H9 (cell line): ENCODE measurements at regions not wholly inside any gene's neighbourhood (a gene's known extent, or its start where the extent isn't known, plus 50 kb on each side); places are given as distances from the start of the nearest gene placed in this dataset.

ENCODE experiments used
- DNase-seq: peaks from one replicate; pipeline ENCODE4 v3.0.0-alpha.2; 2017
- H2AFZ ChIP-seq: one replicate; pipeline ENCODE4 v1.6.1; 2013; ENCODE audit warnings: mild to moderate bottlenecking, low read length, control low read depth, moderate library complexity
- H2AK5ac ChIP-seq: 2 replicates; pipeline ENCODE4 v1.6.1; 2013; ENCODE audit warnings: low read length, control low read depth, mixed read lengths; ENCODE audit not compliant: insufficient read length
- H2BK120ac ChIP-seq: one replicate; pipeline ENCODE4 v1.6.1; 2013; ENCODE audit warnings: low read depth, mild to moderate bottlenecking, low read length, control low read depth, inconsistent platforms; ENCODE audit not compliant: poor library complexity, severe bottlenecking
- H2BK12ac ChIP-seq: 2 replicates; pipeline ENCODE4 v1.6.1; 2013; ENCODE audit warnings: low read length, control low read depth, mixed read lengths, low read depth; ENCODE audit not compliant: insufficient read length
- H2BK15ac ChIP-seq: 2 replicates; pipeline ENCODE4 v1.6.1; 2013; ENCODE audit warnings: low read depth, low read length, control low read depth
- H2BK20ac ChIP-seq: one replicate; pipeline ENCODE4 v1.6.1; 2013; ENCODE audit warnings: low read depth, mild to moderate bottlenecking, low read length, control low read depth, inconsistent platforms; ENCODE audit not compliant: poor library complexity, severe bottlenecking
- H2BK5ac ChIP-seq: 2 replicates; pipeline ENCODE4 v1.6.1; 2013; ENCODE audit warnings: low read length, control low read depth, mixed read lengths; ENCODE audit not compliant: insufficient read length
- H3K14ac ChIP-seq: 2 replicates; pipeline ENCODE4 v1.6.1; 2013; ENCODE audit warnings: low read length, control low read depth; ENCODE audit not compliant: insufficient read depth
- H3K18ac ChIP-seq: 2 replicates; pipeline ENCODE4 v1.6.1; 2013; ENCODE audit warnings: low read depth, mild to moderate bottlenecking, mixed read lengths, low read length, control low read depth; ENCODE audit not compliant: insufficient read length
- H3K23ac ChIP-seq: 2 replicates; pipeline ENCODE4 v1.6.1; 2013; ENCODE audit warnings: low read length, control low read depth, mixed read lengths, low read depth; ENCODE audit not compliant: insufficient read length
- H3K23me2 ChIP-seq: 2 replicates; pipeline ENCODE4 v1.6.1; 2013; ENCODE audit warnings: low read depth, mild to moderate bottlenecking, mixed read lengths, low read length, control low read depth; ENCODE audit not compliant: insufficient read length, poor library complexity, severe bottlenecking
- H3K27ac ChIP-seq: 2 replicates; pipeline ENCODE4 v1.5.1; 2013; ENCODE audit warnings: low read length, control low read depth, mixed read lengths, low read depth; ENCODE audit not compliant: insufficient read length
- H3K27me3 ChIP-seq: 2 replicates; pipeline ENCODE4 v1.6.1; 2013; ENCODE audit warnings: low read length, control low read depth, inconsistent platforms; ENCODE audit not compliant: insufficient read depth
- H3K4ac ChIP-seq: 2 replicates; pipeline ENCODE4 v1.6.1; 2013; ENCODE audit warnings: low read depth, mild to moderate bottlenecking, control low read depth, inconsistent platforms, low read length, moderate library complexity
- H3K4me1 ChIP-seq: 2 replicates; pipeline ENCODE4 v1.6.1; 2013; ENCODE audit warnings: low read length, control low read depth, inconsistent platforms; ENCODE audit not compliant: insufficient read depth
- H3K4me2 ChIP-seq: 2 replicates; pipeline ENCODE4 v1.6.1; 2013; ENCODE audit warnings: low read length, control low read depth, mixed read lengths; ENCODE audit not compliant: insufficient read length, insufficient read depth
- H3K56ac ChIP-seq: 2 replicates; pipeline ENCODE4 v1.6.1; 2013; ENCODE audit warnings: low read depth, mild to moderate bottlenecking, mixed read lengths, low read length, control low read depth; ENCODE audit not compliant: insufficient read length
- H3K79me1 ChIP-seq: 2 replicates; pipeline ENCODE4 v1.6.1; 2013; ENCODE audit warnings: low read depth, mild to moderate bottlenecking, moderate library complexity, low read length, control low read depth, inconsistent platforms; ENCODE audit not compliant: insufficient read depth, poor library complexity, severe bottlenecking
- H3K79me2 ChIP-seq: 2 replicates; pipeline ENCODE4 v1.6.1; 2013; ENCODE audit warnings: low read length, control low read depth, inconsistent platforms; ENCODE audit not compliant: insufficient read depth
- H3K9ac ChIP-seq: 2 replicates; pipeline ENCODE4 v1.6.1; 2013; ENCODE audit warnings: low read length, control low read depth, mixed read lengths; ENCODE audit not compliant: insufficient read length; ENCODE audit errors: extremely low read depth
- H3K9me3 ChIP-seq: one replicate; pipeline ENCODE4 v1.6.1; 2013; ENCODE audit warnings: low read depth, low read length, inconsistent platforms; ENCODE audit not compliant: control insufficient read depth
- H3T11ph ChIP-seq: one replicate; pipeline ENCODE4 v1.6.1; 2013; ENCODE audit warnings: mild to moderate bottlenecking, low read length, control low read depth, inconsistent platforms
- H4K20me1 ChIP-seq: one replicate; pipeline ENCODE4 v1.6.1; 2013; ENCODE audit not compliant: control insufficient read depth, insufficient read length, insufficient read depth
- H4K5ac ChIP-seq: 2 replicates; pipeline ENCODE4 v1.6.1; 2013; ENCODE audit warnings: low read depth, mild to moderate bottlenecking, mixed read lengths, low read length, control low read depth; ENCODE audit not compliant: insufficient read length
- H4K8ac ChIP-seq: replicated peaks from 2 replicates; pipeline ENCODE4 v1.6.1; 2013; ENCODE audit warnings: low read length, control low read depth, mixed read lengths, low read depth; ENCODE audit not compliant: insufficient read length
- H4K91ac ChIP-seq: 2 replicates; pipeline ENCODE4 v1.6.1; 2013; ENCODE audit warnings: low read depth, mild to moderate bottlenecking, moderate library complexity, mixed read lengths, low read length, control low read depth; ENCODE audit not compliant: insufficient read length
- H3K27ac Mint-ChIP-seq, 3 experiments: 2 replicates in 2 of 3; 3 replicates in 1 of 3; pipeline ENCODE4 v1.8.0; 2020 to 2021; ENCODE audit warnings: mixed read lengths in 3 of 3, mild to moderate bottlenecking in 1 of 3, moderate library complexity in 1 of 3
- H3K27me3 Mint-ChIP-seq: 2 replicates; pipeline ENCODE4 v1.8.0; 2021; ENCODE audit warnings: low read depth, mild to moderate bottlenecking, moderate library complexity, mixed read lengths
- H3K36me3 Mint-ChIP-seq, 3 experiments: 2 replicates in 2 of 3; 3 replicates in 1 of 3; pipeline ENCODE4 v1.8.0; 2020 to 2021; ENCODE audit warnings: low read depth in 3 of 3, mixed read lengths in 3 of 3; ENCODE audit not compliant: insufficient read depth in 1 of 3
- H3K4me1 Mint-ChIP-seq, 2 experiments: 2 replicates each; pipeline ENCODE4 v1.8.0; 2020; ENCODE audit warnings: mixed read lengths in 2 of 2
- H3K4me3 Mint-ChIP-seq, 2 experiments: 2 replicates in 1 of 2; 3 replicates in 1 of 2; pipeline ENCODE4 v1.8.0; 2020 to 2021; ENCODE audit warnings: mild to moderate bottlenecking in 2 of 2, mixed read lengths in 2 of 2, moderate library complexity in 1 of 2
- H3K9me3 Mint-ChIP-seq, 2 experiments: 2 replicates in 1 of 2; 3 replicates in 1 of 2; pipeline ENCODE4 v1.8.0; 2020; ENCODE audit warnings: mild to moderate bottlenecking in 2 of 2, mixed read lengths in 2 of 2, moderate library complexity in 1 of 2
- WGBS: extraction: QIAGEN DNeasy Blood & Tissue Kit; methylation state at CpG from one replicate; pipeline ENCODE4 v1.1.7; 2013; ENCODE audit warnings: missing lambda C conversion rate, low lambda C conversion rate, mixed read lengths; ENCODE audit not compliant: insufficient read length; ENCODE audit errors: extremely low coverage; 5-methylcytosine and 5-hydroxymethylcytosine counted together
- TF ChIP-seq, protein P1 (sequence below): fragments of 200-600 bp; sonication (generic); conservative IDR thresholded peaks from 3 replicates; pipeline ENCODE4 v1.8.0; 2021; ENCODE audit warnings: antibody characterized with exemption, mild to moderate bottlenecking

DNA sequence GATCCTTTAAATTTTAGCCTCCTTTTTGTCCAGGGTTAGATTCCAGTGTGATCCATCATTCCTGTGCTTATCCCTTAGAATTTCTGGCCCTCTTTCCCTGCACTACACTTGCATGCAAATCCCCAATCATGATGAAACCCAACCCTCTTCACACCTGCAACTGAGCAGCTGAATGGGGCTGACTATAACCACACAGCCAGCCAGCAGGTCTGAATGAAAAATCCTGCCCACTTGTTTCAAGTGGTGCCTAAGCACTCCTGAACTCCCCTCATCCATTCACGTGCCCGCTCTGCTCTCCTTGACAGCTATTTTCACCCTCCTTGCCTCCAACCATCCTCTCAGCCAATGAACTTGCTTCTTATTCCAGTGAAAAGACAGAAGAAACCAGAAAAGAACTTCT lies 80.5 kb upstream of the AFF3 start:
- H3K14ac ChIP-seq = no peak overlapping the region
- H2AK5ac ChIP-seq = no peak overlapping the region
- H3K4ac ChIP-seq = no peak overlapping the region
- no peak overlapping the region for H2AFZ ChIP-seq
- Mint-ChIP-seq H3K4me1 (no peaks in the 10 kb centered on the region), H3K27me3 (peaks cover 40% of the 10 kb centered on the region), H3K9me3 (no peaks in the 10 kb centered on the region; a peak in 1 of 5 replicates), H3K4me3 (no peak overlapping the region), H3K36me3 (no peaks in the 10 kb centered on the region; a peak in 1 of 7 replicates), H3K27ac (no peak overlapping the region)
- H3K23ac ChIP-seq = no peak overlapping the region
- no peak overlapping the region for H4K8ac ChIP-seq
- no peak overlapping the region for H2BK12ac ChIP-seq
- H4K20me1 ChIP-seq = no peaks in the 10 kb centered on the region
- H3K79me1 ChIP-seq = no peaks in the 10 kb centered on the region
- no peak overlapping the region for H2BK120ac ChIP-seq
- no peaks in the 10 kb centered on the region for H3K79me2 ChIP-seq
- no peak overlapping the region for H3K18ac ChIP-seq
- H4K91ac ChIP-seq = no peak overlapping the region
- no peak overlapping the region for H3K27ac ChIP-seq
- TF ChIP-seq, protein P1, sequence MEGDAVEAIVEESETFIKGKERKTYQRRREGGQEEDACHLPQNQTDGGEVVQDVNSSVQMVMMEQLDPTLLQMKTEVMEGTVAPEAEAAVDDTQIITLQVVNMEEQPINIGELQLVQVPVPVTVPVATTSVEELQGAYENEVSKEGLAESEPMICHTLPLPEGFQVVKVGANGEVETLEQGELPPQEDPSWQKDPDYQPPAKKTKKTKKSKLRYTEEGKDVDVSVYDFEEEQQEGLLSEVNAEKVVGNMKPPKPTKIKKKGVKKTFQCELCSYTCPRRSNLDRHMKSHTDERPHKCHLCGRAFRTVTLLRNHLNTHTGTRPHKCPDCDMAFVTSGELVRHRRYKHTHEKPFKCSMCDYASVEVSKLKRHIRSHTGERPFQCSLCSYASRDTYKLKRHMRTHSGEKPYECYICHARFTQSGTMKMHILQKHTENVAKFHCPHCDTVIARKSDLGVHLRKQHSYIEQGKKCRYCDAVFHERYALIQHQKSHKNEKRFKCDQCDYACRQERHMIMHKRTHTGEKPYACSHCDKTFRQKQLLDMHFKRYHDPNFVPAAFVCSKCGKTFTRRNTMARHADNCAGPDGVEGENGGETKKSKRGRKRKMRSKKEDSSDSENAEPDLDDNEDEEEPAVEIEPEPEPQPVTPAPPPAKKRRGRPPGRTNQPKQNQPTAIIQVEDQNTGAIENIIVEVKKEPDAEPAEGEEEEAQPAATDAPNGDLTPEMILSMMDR = no peak
- no peak overlapping the region for H3K9ac ChIP-seq
- H4K5ac ChIP-seq = no peak overlapping the region
- H3K27me3 ChIP-seq = no peaks in the 10 kb centered on the region
- H3K4me2 ChIP-seq = no peak overlapping the region
- no peak overlapping the region for H3K56ac ChIP-seq
- H3K9me3 ChIP-seq = no peaks in the 10 kb centered on the region
- no peak overlapping the region for H2BK20ac ChIP-seq
- no peak for DNase-seq
- WGBS = no CpG with 5 or more reads among the region's 2 CpGs
- no peaks in the 10 kb centered on the region for H3K4me1 ChIP-seq
- no peaks in the 10 kb centered on the region for H3K23me2 ChIP-seq
- H3T11ph ChIP-seq = no peak overlapping the region
- no peak overlapping the region for H2BK15ac ChIP-seq
- no peak overlapping the region for H2BK5ac ChIP-seq
